NCI-H2196 (cell line): ENCODE measurements at regions not wholly inside any gene's neighbourhood (a gene's known extent, or its start where the extent isn't known, plus 50 kb on each side); places are given as distances from the start of the nearest gene placed in this dataset.

Source experiments
- DNase-seq: peaks from one replicate; lab custom pipeline; 2025; ENCODE audit not compliant: unreplicated experiment; lab: John Stamatoyannopoulos, UW

DNA sequence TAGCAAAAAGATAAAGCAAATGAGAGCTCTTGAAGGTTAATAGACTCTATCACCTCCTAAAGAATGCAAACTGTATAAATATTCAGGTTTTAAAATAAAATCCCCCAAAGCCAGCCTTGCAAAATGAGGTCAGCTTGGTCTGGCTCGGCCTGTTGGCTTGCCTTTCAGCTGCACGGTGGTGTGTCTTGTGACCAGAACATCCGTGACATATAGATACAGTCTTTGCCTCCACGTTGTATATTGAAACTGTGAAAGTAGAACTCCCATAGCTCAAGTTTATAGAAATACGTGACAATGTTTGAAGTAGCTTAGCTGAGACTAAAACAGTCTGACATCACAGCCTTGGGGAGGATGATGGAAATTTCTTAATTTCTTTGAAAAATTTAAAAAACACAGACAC lies 236.6 kb upstream of the MYOCD start:
- no peak for DNase-seq

DNA sequence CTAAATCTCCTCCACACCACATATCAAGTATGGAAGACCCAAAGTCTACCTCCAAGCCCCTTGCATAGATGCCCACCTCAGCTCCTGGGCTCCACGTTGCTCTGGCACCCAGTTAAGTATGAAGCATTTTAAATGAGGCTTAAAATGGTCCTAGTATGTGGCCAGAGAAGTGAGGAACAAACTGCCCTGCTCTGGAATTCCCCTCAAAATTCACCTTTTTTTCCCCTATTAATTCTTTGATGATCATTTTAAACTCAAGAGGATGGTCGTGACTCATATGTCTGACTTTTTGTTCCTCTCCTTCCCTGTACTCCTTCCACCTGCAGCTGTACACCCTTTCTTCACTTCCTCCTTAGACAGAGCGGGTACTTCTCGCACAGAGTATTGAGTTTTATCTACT lies 234.5 kb upstream of the MYOCD start:
- DNase-seq, result no peak

DNA sequence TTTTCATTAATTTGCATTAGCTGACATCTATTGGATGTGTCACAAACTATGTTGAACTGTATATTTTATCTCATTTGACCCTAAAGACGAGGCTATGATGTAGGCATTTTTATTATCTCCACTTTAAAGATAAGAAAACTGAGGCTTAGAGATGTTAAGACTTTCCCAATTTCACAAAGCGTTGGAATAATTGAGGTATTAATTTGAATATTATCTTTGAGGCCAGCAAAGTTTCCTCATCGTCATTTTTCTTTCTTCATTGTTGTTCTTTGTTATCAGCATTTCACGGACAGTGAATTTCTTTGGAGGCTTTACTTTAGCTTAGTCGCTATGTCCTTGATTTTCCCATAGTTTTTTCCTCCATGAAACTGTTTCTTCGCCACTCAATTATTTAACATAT lies 227.5 kb upstream of the MYOCD start:
- DNase-seq, result no peak

DNA sequence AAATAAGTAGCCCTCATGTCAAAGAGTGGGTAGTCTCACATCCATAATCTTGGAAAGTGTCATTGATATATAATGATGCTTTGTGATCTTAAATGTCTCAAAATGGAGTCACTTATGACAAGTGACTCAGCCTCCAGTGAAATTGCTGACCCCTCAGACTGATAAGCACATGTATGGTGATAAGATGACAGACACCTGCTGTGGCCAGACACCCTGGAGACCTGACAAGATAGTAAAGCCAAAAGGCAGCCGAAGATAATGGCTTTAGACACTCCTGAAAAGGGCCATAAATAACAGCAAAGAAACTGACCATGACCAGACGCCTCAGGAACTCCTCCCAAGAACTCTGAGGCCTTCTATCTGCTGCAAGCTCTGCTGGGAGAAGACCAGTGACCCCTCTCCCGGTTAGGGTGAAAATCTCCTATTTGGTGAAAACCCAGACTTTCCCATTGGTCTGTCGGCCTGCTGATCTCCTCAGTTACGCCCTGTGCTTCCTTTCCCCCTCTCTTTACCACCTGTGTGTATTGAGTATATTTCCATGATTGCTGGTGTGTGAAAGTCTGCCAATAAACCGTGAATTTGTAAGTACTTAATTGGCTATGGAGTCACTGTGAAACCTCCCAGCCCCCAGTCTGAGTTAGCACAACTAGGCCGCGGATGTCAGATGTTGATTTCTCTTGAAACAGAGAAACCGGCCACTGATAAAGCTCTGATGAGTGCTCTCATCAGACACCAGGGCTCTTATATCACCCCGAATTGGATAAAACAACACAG lies 226.7 kb upstream of the MYOCD start:
- no peak for DNase-seq

DNA sequence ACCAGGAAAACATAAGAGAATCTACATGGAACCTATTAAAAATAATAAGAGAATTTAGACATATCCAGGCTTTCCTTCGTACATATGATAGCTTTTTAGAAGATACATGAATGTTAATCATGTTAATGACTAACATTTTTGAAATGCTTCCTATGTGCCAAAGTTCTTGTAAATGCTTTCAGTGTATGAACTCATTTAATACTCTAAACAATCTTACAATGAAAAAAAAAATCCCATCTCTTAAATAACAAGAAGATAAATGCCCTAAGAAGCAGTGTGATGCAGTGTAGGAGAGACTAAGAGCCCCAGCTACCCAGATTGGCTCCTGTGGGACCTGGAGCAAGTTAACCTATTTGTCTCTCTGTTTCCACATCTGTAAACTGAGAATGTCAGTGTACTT lies 220.4 kb upstream of the MYOCD start:
- DNase-seq, result no peak

DNA sequence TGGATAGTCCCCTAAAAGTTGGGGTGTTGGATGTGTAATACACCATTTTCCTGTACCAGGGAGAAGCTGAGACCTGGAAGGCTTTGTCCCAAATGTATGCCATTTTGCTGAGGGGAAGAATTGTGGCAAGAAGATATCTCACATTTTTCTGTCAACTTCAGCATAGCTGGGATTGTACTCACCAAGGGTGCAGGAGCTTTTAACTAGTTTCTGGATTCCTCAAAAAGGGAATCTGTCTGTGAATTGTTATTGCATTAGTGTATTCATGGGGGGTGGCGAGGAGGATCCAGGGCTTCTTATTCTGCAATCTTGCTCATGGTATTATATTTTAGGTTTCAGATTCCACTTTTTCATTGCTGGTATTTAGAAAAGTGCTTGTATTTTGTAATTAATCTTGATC lies 208.2 kb upstream of the MYOCD start:
- no peak for DNase-seq

DNA sequence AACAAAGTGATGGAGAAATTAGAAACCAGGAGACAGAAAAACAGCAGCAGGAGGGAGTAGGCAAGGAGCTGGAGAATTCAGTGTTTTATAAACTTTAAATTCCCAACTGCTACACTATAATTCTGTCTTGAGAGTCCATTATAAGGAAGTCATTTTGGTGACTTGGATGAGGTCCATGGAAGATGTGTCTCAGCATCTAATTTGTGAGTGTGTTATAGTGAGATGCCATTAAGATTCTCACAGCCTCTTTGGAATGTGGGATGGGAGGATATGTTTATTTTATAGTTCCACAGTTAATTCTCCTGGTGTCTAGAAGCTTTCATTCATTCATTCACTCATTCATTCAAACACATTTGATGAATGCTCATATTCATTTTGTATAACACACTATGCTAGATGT lies 206.0 kb upstream of the MYOCD start:
- DNase-seq, result no peak

DNA sequence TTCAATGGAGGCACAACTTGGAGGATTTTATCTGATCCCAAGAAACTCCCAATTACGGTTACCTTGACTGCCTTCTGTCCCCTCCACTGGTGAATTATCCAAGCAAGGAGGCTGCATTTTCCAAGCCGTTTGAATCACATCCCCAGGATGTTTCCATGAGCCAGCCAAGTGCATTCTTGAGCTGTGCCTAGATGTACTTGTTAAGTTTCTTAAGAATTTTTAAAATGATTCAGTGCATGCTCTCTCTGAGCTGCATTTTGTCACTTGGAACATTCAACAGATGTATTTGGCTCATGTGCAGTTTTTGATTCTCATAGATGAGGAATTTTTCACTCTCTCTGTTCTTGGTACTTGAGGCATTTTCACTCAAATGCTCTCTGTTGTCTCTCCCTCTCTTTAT lies 202.6 kb upstream of the MYOCD start:
- no peak for DNase-seq

DNA sequence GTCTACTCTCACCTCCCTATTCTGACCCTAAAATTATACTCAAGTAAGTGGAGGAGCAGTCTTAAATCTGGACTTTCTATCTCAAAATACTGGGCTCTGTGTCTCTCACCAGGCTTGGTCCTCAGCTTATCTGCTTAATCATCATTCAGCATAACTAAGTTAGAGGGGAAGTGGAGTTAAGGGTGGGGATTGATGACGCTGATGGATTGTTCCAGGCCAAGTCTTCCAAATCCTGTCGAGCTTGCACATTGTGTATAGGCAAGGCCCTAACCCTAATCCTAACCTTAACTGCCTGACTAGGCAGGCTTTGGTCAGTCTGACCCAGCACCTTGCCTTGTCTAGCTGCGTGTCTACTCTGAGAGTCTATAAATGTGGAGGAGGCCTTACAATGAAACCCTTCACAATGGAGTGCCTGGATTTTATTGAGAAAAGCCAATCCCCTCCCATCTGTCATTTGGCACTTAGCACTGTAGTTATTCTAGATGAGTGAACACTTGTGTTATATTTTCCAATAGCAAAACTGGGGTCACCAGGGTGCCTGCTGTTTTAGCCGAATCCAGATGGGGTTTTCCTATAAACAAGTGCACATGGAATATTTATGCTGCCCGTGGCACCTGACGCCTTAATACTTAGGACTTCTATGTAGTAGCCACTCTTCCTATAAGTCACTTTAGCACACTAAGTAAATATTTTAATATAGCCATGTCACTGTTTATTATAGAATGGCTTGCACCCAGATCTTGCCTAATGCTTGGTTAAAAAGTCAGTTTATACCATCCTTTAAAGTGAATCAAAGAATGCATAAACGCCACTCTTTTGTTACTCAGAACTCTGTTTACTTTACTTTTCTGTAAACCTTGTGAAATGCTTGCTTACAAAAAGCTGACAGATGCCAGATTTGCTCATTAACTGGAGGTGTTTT lies 193.2 kb upstream of the MYOCD start:
- DNase-seq, result no peak

DNA sequence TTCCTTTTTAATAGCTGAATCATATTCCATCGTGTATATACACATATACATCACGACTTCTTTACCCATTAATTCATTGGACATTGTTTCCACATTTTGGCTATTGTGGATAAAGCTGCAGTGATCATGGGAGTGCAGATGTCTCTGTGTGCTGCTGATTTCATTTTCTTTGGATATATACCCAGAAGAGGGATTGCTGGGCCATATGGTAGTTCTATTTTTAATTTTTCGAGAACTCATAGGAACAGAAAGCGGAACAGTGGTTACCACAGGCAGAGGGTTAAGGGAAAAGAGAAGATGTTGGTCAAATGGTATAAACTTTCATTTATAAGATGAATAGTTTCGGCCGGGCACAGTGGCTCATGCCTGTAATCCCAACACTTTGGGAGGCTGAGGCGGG lies 187.4 kb upstream of the MYOCD start:
- DNase-seq, result no peak

DNA sequence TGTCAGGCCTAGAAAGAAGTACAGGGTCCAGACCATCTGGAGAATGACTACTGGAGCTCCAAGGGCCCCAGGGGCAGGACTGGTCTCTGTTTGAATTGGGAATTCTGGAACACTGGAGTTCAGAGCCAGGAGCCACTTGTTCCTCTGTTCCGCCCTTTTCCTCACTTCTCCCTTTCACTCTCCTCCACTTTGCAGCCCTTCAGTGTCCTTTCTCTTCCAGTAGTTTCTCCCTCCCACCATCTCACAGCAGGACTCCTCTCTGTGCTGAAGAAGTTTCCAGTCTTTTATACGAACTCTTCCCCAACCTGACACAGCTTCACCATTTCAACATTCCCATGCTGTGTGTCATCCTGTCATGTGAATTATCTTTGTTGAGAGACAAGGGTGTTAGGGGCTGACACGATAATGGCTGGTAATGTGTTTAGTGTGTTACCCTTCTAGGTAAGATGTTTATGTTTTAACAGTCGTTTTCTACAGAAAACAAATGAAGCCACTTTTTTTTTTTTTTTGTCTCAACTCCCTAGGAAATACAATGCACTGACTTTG lies 180.3 kb upstream of the MYOCD start:
- no peak for DNase-seq

DNA sequence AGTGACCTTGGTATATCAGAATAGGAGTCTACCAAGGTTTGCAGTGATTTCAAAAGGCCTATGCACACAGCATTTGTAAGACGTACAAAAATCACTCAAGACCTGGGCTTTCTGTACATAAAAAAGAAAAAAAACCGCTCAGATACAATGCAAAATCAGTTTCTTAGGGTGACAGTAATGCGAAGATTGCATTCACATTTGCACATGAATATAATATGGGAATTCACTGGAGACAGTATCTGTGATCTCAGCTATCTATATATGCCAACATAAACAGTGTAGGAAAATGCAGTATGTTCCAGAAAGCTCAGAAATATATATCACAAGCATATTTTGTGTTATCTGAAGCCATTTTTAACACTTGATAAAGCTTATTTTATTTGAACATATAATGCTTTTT lies 176.4 kb upstream of the MYOCD start:
- no peak for DNase-seq

DNA sequence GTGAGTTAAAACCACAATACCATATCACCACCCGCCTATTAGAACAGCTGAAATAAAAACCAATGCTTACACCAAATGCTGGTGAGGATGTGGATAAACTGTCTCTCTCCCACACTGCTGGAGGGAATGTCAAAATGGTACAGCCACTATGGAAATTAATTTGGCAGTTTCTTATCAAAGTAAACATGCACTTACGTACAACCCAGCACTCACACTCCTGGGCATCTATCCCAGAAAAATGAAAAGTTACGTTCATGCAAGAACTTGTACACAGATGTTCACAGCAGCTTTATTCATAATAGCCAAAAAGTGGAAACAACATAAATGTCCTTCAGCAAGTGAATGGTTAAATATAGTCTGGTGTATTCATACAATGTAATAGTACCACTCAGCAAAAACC lies 173.2 kb upstream of the MYOCD start:
- DNase-seq, result no peak

DNA sequence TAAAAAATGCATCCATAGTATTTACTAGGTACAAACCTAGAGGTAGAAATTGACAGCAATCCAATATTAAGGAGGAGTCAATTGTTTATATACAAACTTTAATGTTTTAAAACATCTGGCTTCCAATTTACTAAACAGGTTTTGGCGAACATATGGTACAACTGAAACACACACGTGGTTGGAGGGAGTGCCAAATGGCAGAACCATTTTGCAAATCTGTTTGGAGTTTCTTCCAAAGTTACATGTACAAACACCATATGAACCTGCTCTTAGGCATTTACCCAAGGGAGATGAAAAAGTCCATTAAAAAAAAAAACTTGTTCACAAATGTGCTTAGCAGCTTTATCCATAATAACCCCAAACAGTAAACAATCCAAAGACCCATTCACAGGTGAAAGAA lies 159.8 kb upstream of the MYOCD start:
- DNase-seq, result no peak

DNA sequence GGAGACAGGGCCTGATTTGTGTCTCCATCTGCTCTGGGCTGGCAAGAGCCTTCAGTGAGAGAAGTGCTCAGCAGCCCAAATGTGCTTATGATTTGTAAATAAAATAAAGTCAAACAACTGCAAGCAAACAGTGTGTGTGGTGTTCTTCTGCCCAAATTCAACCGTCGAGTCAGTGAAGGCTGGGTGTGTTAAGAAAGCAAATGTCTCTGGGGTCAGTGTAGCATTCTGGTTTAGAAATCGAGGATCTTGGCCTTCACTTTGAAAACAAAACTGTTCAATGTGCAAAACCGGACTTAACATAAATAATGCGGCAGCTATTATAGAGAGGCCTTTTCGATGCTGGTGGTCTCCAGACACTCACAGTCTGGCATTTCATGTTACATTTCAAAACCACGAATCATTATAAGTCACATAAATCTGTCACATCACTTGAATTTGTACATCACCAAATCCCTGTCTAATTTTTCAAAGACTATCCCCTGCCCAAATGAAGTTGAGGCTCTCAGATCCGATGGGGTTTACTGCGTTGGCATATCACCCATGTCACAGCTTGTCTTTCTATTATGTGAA lies 158.6 kb upstream of the MYOCD start:
- DNase-seq, result no peak

DNA sequence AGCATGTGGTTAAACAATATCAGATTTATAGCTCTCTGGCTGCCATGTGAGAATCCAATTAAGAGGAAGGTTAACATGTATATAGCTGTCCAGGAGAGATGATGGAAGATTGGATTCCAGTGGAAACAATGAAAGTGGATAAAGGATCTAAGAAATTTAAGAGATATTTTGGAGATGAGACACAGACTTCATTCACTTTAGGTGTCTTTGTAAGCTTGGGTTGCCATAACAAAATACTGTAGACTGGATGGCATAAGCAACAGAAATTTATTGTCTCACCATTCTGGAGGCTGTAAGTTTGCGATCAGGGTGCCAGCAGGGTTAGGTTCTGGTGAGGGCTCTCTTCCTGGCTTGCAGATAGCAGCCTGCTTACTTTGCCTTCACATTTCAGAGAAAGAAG lies 155.9 kb upstream of the MYOCD start:
- DNase-seq, result no peak

DNA sequence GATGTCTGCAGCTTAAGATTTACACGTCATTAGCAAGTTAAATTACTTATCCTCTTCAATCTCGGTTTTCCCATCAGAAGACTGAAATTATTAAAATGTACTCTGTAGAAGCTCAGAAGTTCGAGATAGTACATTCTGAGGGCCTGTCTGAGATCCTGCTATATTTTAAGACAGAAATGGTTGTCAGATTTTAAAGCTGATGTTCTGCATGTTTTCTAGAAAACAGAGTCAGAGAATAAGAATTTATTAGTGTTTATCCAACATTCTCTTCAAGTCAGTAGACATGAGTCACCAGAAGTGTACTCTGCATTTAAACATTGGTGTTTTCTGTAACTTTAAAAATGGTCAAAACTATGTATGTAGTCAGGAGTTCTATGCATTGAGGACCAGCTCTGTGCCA lies 155.2 kb upstream of the MYOCD start:
- DNase-seq, result no peak

DNA sequence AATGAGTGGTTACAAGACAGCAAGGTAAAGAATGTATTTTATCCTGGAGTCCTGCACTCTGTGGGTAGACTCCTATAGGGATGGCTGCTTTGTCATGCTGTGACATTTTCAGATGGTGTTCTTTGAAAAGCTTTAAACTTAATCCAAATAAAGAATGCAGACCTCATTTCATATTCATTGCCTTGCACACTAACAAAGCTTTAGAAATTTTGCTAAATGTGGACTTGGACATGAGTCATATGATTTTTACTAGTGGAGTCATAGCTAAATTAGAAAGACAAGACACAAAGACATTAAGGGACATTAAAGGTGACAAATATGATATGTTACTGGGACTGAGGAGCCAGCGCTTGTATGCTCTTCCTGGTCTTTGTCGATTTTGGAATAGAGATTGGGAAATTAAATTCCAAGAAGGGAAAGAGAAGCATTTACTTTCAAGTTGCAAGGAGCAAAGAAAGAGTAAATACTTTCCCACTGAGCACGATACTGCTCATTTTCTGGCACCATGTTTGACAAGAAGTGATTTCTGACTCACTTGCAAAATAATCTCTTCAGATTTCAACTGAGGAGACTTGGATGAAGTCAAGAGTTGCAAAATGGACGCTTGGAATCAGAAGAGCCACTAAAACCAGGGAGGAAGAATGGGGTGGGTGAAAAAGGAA lies 152.9 kb upstream of the MYOCD start:
- DNase-seq, result no peak

DNA sequence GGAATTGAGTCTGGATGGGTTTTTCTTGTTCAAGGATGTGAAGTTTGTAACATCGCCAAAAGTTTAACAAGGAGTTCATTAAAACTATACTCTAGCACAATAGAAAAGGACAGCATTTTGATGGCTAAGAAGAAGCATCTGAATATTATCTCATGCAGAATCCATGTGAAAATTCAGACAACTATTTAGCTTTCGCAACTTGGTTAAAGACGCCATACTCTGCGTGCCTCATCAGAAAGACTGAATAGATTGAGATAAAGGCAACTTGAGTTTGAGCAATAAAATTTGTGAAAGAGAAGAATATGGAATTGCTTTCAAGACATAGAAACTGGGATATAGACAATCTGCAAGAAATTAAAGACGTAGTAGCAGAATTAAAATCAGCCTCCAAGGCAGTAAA lies 151.1 kb upstream of the MYOCD start:
- DNase-seq, result no peak

DNA sequence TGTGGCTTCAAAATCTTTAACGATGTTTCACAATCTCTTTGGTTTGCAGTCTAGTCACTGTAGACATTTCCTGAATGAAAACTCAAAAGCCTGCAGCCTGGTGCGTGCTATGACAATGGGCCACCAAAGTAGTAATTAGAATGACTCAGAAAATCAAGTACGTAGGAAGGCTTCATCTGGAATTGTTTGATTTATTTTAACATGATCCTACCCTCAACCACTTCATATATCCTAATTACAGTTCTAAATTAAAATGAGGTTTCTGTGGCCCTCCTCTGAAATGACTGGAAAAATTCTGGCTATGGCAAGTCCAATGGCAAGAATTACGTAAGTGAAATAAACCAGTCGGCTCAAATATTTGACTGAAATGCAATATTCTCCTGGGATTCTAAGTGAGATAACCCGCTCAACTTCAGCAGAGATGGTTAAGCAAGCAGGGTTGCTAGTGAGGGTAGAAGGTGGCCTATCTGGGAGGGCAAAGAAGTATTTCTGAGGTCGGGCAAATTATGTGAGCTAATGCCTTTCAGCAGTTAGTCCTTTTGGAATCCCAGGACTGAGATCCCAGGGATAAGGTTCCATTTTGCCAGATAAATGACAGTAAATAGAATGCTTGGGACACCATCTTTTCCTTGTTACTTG lies 145.6 kb upstream of the MYOCD start:
- no peak for DNase-seq

DNA sequence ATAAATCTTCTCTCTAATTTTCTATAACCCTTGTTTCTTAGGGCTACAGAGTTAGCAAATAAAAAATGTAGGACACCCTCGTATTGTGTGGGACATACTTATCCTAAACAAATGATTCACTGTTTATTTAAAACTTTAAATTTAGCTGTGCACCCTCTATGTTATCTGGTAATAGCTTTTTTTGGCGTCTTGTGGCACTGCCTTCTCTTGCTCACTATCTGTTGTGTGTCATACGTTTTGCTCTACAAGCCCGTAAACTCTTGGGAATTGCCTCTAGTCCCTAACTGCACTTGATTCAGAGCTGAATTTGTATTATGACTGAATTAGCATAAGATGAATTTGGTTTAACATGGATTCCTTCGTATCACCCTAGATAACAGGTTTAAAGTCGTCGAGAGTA lies 144.3 kb upstream of the MYOCD start:
- DNase-seq, result no peak
